Cardiac septum (tissue), 1 donor: ENCODE measurements at regions not wholly inside any gene's neighbourhood (a gene's known extent, or its start where the extent isn't known, plus 50 kb on each side); places are given as distances from the start of the nearest gene placed in this dataset.
"Not testable (repeated sequence)": the region's sequence is repeated elsewhere in the genome, so short reads cannot be mapped to it uniquely, and the experiment has no call there.

Source experiments
- DNase-seq: peaks from one replicate; pipeline ENCODE4 v3.0.0-alpha.2; 2020; ENCODE audit warnings: low spot score
- intact Hi-C: fragments of 100-400 bp; cut with DNase I; formaldehyde crosslinking; loops from one replicate; pipeline ENCODE4 v1.14.0; 2022
- donor health status: DM: no; HTN: no; CAD: no.

DNA sequence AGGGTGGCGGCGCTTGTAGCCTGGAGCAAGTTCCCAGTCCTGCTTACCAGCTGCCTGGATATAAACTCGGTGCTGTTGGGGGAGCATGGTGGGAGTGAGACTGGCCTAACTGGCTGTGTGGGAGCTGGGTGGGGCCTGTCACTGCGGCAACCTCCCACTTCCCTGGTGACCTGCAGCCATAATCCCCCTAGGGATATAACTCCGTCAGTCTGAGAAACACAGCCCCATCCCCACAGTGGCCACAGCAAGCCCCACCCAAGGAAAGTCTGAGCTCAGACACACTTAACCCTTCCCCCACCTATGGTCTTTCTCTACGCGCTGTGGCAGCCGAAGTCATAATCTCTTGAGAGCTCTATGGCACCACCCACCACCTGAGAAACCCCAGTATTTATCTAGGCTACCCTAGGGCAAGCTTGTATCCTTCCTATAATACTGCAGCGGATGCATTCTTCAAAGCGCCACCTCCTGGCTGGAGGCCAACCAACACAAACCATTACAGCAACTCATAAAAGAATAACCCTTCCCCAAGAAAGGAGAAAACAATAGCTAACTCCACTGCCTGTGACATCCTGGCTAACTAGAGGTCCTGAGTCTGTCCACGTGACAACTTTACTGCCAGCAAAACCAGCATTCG lies 57.4 kb downstream of the ZNF648 start:
- intact Hi-C loops, result no loop called here
- DNase-seq, result peak; percentile 81

DNA sequence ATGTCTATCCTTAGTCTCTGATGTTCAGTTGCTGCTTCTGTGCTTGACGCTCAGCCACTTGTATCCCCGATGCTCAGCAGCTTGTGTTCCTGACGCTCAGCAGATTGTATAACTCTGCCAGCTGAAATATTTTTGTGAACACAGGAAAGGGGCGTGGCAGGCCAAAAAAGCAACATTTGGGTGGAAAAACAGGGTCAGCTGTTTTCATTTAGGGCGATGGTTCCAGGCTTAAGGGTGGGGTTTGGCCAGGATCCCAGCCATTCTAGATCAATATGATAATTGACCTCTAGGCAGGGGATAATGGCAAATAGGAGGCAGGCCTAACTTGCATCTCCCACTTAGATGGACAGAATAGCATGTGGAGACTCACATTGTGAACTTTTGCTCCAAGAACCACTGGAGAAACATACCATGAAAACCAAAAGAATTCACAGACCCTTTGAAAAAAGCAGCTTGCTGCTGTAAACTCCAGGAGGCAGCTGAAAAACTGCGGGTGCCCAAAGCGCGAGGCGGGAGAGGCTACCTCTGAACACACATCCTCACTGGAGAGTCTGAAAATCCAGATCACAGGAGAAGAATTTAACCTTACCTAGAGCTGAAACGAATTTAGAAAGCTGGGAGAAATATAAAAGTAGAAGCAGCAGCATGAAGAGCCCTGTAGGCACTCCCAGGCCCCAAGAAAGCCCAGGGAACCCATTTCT lies 58.3 kb downstream of the ZNF648 start:
- DNase-seq, result no peak
- intact Hi-C loops, result no loop called here

GRCh38 chr1:182002570-182002969 lies 58.9 kb downstream of the ZNF648 start:
- no peak for DNase-seq
- intact Hi-C loops, result no loop called here

- DNase-seq, result no peak
- intact Hi-C loops, result no loop called here
Observed at GRCh38 chr1:181998858-181999257, 62.7 kb downstream of the ZNF648 start.

- no peak for DNase-seq
- intact Hi-C loops, result no loop called here
Observed at GRCh38 chr1:181992072-181992471, 69.4 kb downstream of the ZNF648 start.

DNA sequence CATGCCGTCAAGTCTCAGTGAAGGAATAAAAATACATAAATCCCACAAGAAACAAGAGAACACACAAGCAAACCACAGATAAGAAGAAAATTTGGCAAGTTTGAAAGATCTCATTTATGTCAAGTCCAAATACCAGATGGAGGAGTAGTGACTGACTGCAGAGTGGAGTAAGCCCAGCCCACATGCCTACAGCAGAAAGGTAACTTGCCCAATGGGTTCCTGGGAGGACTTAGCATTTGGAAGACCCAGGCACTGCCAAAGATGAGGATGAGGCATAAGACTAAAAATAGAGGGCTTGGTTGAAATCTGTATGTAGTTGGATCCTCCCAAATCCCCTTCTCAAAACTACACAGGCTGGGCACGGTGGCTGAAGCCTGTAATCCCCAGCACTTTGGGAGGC lies 70.8 kb downstream of the ZNF648 start:
- intact Hi-C loops, result no loop called here
- no peak for DNase-seq

GRCh38 chr1:181989261-181989920 lies 72.1 kb downstream of the ZNF648 start:
- intact Hi-C loops, result no loop called here
- no peak for DNase-seq

- intact Hi-C loops, result no loop called here
- DNase-seq, result no peak
Observed at GRCh38 chr1:181987996-181988395, 73.5 kb downstream of the ZNF648 start.

GRCh38 chr1:181987334-181987895 lies 74.1 kb downstream of the ZNF648 start:
- intact Hi-C loops, result no loop called here
- DNase-seq, result no peak

DNA sequence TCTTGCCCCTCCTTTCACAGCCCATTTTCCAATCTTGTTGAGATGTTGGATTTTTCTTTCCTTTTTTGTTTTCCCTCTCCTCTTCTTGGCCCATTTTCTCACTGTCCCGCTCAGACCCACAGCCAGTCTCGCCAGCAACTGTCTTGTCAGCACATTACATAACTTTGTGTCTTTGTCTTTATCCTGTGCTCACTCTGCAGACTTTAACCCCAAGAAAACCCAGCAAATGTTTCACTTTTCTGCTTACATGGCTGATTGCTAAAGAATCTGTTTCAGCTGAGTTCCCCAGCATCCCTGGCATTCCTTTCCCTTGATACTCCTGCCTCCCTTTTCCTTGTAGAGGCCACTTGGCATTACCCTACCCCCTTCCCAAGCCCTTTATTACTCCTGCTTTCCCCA lies 74.6 kb downstream of the ZNF648 start:
- DNase-seq, result no peak
- intact Hi-C loops, result no loop called here

GRCh38 chr1:181985936-181986906 lies 75.3 kb downstream of the ZNF648 start:
- DNase-seq, result no peak
- intact Hi-C loops, result no loop called here

- intact Hi-C loops, result no loop called here
- DNase-seq, result no peak
Observed at GRCh38 chr1:181985281-181985680, 76.2 kb downstream of the ZNF648 start.

DNA sequence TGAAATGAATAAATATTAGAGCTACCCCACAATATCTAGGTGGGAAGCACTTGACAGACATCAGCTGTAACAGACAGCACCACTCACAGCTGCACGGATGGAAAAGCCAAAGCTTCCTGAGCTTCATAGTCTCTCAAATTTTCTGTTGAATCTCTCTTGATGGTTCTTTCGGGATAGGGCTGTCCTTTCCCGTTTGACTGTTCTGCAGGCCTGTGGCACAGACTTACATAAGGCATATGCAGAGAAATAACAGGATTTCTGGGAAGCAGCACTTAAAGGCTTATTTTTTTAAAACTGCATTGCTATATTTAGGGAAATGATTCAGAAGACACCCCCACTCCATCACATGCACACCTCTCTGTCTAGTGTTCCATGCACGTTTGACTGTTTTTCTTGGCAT lies 77.5 kb downstream of the ZNF648 start:
- no peak for DNase-seq
- intact Hi-C loops, result no loop called here

- DNase-seq, result no peak
- intact Hi-C loops, result no loop called here
Observed at GRCh38 chr1:181981821-181982220, 79.7 kb downstream of the ZNF648 start.

GRCh38 chr1:181972256-181972655 lies 89.3 kb downstream of the ZNF648 start:
- no peak for DNase-seq

DNA sequence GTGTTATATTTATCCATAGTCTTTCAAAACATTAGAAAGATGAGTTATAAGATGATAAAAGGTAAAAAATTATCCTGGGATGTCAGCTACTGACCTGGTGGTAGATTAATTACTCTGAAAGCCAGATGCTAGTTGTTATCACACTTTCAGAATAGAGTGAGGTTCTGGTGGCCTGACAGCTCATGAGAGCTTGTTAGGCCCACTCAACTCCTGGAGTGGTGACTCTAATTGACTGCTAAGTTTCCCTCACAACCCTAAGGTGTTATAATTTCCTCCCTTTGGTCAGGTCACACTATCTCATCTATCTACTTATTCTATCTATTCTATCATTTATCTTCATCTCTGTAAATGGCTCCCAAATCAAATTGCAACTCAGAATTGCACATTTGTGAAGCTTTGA lies 90.1 kb downstream of the ZNF648 start:
- no peak for DNase-seq
- intact Hi-C loops, result no loop called here

More at GRCh38 chr1:181972256-181972655, 89.3 kb downstream of the ZNF648 start:
- intact Hi-C loops, result no loop called here

DNA sequence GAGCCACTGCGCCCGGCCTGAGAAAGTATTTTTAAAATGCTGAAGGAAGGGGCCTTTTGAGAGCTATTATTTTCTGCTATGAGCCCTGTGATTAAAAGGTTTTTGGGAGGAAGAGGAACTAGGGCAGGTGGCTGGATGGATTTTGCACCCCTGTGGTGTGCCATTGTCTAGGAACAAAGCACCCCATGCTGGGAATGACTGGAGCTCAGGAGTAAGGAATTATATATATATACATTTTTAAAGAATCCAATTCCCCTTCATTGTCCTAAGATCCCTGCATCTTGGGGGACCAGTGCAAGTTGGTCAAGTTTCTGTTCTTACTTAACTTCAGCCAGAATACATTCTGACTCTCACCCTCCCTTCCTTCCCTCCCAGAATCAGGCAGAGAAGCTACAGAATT lies 91.6 kb downstream of the ZNF648 start:
- DNase-seq, result no peak
- intact Hi-C loops, result no loop called here

- intact Hi-C loops, DNase-seq: not testable (repeated sequence)
Observed at GRCh38 chr1:181954696-181955095, 106.8 kb downstream of the ZNF648 start.

DNA sequence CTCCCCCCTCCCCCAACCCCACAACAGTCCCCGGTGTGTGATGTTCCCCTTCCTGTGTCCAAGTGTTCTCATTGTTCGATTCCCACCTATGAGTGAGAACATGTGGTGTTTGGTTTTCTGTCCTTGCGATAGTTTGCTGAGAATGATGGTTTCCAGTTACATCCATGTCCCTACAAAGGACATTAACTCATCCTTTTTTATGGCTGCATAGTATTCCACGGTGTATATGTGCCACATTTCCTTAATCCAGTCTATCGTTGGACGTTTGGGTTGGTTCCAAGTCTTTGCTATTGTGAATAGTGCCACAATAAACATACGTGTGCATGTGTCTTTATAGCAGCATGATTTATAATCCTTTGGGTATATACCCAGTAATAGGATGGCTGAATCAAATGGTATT lies 107.3 kb downstream of the ZNF648 start:
- intact Hi-C loops, DNase-seq: not testable (repeated sequence)

DNA sequence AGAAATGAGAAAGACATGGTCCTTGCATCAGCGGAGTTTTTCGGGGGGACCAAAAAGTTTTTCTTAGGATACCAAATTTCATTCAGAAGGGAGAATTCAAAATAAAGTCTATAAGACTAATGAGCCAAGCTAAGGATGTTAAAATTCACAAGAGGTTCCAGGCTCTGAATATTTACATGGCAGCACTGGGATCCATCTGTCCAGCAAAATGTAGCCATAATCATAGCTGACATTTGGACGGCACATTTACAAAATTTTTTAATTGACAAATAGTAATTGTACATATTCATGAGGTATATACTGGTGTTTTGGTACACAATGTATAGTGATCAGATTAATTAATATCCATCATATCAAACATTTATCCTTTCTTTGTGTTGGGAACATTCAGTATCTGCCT lies 107.9 kb downstream of the ZNF648 start:
- no peak for DNase-seq
- intact Hi-C loops, result no loop called here
